HG02973 (cell line): ENCODE measurements at regions not wholly inside any gene's neighbourhood (a gene's known extent, or its start where the extent isn't known, plus 50 kb on each side); places are given as distances from the start of the nearest gene placed in this dataset.

Source experiments
- ATAC-seq: cut with Tn5 transposase; IDR thresholded peaks from one replicate; pipeline ENCODE4 v1.9.1; 2021; ENCODE audit warnings: moderate library complexity; ENCODE audit not compliant: unreplicated experiment

DNA sequence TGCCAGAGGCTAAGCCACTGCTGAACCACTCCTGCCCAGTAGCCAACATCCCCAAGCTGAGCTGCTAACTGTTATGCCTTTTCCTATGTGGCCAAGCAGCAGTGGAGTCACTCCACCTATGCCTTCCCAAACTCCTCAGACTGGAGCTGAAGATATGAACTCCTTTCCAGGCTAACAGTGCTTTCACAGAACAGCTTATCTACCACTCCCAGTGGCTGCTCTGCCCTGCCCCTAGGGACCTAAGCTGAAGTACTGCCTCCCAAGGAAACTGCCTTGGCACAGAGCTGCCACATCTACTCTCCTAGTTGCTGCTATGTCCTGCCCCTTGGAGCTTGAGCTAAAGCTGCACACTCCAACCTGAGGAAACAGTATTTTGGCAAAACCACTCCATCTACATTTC is 275.9 kb downstream of the RBM43 start:
- no peak for ATAC-seq

DNA sequence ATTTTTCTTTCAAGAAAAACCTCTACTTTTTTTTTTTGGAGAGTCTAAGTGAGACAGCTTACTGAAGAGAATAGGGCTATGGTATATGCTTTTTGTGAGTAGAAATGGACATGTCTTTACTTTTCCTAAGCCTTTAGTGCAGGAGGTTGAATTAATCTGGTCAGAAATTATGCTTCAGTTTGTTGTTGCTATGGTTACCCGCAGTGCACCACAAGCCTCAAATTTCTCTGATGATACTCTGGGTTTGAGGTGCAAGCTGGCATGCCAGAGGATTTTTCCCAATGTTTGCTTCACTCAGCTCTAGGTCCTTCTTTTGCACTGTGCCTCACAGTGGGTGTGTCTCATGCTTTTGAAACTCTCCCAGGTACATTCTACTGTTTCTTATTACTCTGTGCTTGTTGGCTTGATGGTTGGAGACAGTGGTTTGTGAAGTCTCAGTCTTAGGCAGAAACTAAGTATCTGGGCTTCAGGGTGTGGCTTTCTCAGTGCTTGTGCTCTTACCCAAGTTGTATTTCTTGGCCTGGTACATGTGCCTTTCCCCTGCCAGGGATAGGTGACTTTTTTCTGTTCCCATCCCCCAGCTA is 278.3 kb downstream of the RBM43 start:
- ATAC-seq = no peak

DNA sequence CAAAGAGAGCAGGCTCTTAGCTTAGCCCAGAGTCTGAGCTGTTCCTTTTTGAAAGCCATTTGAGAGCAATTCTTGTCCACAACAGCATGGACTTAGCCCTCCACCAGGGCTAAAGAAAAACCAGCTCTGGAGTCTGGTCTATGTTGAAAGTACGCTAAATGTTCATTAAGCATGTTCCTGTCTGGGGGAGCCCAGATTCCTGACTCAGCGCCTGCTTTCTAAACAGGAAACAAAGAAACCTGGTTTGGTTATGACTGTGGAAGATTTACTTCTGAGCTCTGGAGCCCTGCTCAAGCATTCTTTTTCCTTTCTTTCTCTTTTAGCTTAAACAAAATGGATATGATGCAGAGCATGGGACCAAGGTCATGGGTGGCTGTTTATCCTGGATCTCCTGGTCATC is 279.8 kb downstream of the RBM43 start:
- ATAC-seq = no peak

DNA sequence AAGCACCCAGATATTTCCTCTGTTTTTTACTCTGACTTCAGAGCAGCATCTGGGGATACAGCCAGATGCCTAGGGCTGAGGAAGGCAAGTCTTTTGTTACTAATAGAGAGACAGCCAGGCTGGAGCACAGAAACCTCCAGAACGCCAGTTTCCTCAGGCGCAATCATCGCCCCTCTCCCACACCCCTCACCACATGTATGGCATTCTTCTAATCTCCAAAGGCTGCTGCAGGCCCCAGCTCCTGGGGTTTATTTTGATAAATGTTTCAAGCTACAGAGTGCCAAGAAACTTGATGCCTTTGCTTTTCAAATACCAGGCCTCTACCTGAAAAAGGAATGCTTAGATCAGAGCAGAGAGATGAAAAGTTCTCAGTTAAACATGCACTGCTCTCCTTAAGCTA is 283.6 kb downstream of the RBM43 start:
- ATAC-seq = no peak

DNA sequence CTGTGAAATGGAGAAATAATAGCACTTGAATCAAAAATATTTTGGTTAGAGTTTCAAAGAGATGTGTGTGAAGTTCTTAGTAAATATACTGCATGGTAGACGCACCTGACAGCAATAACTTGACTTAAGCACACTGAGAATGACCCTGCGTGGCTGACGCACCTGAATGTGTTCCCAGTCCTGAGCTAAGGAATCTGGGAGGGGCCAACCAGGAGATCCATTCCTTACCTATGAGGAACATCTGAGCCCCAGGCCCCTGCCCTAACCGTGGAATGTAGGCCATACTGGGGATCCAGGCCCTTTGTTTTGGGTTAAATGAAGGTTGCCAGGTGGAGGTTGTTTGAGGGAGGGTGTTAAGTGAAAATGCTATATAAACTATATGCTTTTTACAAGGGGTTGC is 284.4 kb downstream of the RBM43 start:
- no peak for ATAC-seq

DNA sequence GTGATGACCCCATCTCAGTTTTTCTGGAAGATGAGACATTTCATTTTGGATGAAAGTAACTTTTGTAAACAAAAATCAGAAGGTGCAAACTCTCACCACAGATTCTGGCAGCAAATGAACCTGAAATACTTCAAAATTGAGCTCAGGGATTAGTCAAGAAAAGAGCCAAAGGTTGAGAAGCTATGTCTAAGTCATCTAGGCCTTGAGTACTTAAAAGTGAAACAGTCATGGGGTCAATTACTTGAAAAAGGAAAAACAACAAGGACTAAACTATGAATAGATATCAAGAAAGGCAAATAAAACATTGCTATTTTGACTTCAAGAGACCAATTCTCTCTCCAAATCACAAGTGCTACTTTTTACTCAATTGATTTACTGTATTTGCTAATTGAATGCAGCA is 285.1 kb downstream of the RBM43 start:
- no peak for ATAC-seq

DNA sequence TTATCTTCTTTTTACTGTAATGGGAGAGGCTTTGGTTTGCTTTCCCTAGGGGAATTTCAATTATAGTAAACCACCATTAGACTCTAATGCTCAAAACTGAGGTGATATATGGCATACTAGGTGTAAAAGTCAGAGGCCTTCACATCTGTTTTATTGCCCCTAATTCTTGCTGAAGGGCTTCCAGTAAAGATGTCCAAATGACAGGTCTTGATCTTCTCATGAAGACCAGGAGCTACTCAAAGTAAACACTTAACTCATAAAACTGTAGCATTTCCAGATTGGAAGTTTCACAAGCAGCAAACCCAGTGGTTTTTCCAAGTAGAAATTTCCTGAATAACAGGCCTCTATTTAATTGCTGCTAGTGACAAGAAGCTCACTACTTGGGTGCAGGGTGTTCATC is 286.8 kb downstream of the RBM43 start:
- no peak for ATAC-seq

DNA sequence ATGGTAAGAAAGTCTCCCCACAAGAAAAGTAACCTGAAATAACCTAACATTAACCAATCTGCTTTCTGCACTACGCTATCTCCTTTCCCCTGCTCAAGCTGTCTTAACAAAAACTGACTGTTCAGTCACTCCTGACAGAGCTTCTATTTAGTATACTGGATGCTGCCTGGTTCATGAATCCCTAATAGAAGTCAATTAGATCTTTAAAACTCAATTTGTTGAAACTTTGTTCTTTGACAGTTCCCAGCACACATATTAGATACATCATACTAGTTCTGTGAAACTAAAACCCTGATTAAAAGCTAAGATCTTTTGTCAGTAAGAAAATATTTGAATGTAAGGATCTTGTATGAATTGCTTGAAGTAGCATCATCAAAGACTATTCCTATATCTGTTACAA is 287.4 kb downstream of the RBM43 start:
- no peak for ATAC-seq

DNA sequence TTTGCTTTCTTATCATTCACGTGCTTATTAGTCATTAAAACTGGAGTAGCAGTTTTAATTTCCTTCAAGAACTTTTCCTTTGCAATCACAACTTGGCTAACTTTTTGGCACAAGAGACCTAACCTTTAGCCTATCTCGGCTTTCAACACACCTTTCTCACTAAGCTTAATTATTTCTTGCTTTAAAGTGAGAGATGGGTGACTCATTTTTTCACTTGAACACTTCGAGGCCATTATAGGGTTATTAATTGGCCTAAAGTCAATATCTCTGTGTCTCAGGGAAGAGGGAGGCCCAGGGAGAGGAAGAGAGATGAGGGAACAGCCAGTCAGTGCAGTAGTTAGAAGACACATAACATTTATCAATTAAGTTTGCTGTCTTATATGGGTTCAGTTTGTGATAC is 289.8 kb downstream of the RBM43 start:
- no peak for ATAC-seq

DNA sequence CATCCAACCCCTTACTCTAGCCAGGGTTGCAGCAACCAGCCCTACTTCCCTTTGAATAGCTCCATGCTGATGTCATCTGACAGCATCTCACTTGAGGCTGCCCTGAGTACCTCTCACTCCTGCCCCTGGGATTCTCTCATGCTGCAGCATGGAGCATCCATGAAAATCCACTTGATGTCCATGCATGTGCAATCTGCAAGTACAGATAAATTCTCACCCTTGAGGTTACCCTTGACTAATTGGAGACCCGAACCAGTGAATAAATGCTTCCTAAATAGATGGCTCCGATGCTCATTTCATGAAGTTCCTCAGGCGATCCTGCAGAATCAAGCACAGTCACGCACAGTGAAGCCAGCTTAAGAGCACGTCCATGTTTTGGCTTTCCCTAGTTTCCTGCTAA is 298.3 kb downstream of the RBM43 start:
- ATAC-seq = no peak

DNA sequence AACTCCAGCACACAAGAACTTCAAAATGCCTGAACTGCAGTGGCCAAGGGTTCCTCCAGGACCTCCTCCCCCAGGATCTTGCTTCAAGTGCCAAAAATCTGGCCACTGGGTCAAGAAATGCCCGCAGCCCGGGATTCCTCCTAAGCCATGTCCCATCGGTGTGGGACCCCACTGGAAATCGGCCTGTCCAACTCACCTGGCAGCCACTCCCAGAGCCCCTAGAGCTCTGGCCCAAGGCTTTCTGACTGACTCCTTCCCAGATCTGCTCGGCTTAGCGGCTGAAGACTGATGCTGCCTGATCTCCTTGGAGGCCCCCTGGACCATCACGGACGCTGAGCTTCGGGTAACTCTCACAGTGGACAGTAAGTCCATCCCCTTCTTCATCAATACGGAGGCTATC is 306.4 kb downstream of the RBM43 start:
- ATAC-seq = no peak

DNA sequence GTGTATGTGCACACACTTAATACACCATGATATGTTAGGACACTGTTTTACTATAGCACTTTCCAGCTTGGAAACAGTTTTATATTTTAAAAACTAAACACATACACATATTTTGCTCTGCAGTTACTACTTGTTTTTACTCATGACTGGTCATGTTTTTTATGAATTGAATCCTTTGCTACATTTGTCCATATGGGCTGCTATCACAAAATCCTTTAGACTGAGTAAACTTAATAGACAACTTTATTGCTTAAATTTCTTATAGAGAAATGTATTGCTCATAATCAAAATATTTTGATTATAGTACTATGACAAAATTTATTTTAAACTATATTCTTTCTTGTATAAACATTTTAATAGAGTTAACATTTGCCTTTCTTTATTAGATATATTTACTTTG is 314.8 kb downstream of the RBM43 start:
- no peak for ATAC-seq

DNA sequence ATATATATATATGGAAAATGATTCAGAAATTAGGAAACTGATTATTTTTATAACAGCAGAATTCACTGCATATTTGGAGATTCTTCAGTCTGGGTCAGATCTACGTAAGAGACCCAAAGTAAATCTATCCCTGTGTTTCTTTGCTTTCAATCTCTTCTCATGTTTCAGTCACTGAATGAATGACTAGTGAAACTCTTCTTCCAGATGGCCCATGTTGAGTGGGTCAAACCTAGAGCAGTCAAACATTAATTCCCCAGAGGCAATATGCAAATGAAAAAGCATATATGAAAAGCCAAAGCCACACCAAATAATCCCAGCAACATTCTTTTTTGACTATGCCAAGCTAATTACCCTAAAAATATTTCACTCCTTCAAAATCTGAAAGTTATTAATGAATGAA is 317.3 kb downstream of the RBM43 start:
- ATAC-seq = peak; percentile 63

DNA sequence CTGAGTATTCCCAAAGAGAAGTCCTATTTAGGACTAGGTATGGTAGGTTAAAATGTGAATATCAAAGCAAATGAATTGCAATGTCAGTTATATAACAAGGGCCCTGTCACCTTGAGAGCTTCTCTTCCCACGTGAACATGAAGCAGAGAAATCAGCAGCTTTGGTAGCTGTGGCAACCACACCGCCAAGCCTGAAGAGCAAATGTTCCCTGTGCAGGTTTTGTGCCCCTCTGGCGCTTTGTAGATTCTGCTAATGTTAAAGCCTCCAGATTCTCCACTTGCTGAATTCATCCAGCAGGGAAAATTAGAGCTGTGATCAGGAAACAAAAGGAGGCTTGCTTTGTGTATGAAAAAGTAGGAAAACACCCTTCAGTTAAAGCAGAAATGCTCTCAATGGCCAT is 322.6 kb downstream of the RBM43 start:
- no peak for ATAC-seq

DNA sequence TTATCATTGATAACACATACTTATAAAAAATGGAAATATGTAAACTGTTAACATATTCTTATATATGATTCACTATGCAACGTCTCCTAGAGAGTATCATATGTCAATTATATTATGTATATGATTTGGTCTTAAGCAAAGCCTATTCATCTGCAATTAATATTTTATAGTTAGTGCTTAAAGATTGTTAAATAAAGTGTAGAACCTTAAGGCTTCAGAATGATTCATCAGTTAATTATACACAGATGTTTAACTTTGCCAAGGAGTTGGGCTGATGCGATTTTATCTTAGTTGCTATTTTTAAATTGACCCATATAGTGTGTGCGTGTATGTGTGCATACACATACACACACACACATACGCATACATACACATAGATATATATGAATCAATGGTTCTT is 323.1 kb downstream of the RBM43 start:
- no peak for ATAC-seq

DNA sequence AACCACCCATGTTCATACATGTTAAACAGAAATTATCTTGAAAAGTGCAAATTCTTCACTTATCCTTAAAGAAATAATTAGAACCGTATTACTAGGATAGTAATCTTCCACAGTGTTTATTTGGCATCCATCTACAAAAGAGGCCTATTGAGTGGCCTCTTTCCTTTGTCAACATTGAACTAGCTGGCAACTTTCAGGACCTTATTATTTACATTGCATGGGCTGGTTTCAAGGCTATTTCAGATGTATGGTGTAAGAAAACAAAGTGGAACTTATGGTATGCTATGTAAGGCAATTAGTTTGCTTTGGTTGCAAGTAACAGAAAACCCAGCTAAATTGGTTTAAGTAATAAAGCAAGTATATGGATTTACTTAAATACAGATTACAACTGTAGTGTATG is 324.6 kb downstream of the RBM43 start:
- ATAC-seq = no peak

DNA sequence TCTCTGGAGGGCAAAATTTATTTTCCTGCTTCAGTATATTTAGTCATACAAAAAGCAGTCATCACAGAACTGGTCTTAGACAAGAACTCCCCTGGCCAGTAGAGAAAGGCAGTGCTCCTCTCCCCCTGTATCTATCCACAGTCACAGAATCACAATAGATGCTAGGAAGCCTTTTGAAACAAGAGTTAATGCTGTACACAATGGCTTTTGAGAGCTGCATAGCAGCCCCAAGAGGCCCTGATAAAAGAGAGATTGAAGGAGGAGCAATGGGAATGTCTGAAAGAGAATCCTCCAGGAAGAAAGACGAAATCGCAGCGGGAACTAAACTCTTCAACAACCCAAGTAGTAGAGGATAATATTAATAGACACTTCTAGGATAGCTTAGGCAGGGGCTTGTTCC is 330.2 kb downstream of the RBM43 start:
- ATAC-seq = no peak

DNA sequence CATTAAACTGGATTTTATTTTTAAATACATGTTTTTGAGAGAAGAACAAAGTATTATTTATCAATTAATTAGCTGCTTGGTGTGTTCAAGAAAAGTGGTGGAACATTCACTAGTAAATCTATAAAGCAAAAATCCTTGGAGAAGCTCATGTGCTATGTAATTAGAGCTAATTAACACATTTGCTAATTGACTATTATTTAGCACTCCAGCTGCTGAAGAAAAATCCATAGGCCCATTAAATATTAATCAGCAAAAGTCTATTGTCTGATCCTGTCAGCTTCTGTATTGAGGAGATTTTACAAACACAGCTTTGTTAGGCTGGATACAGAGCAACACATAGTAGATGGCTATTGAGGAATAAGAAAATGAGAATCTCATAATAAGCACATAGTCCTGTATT is 336.1 kb downstream of the RBM43 start:
- ATAC-seq = no peak

DNA sequence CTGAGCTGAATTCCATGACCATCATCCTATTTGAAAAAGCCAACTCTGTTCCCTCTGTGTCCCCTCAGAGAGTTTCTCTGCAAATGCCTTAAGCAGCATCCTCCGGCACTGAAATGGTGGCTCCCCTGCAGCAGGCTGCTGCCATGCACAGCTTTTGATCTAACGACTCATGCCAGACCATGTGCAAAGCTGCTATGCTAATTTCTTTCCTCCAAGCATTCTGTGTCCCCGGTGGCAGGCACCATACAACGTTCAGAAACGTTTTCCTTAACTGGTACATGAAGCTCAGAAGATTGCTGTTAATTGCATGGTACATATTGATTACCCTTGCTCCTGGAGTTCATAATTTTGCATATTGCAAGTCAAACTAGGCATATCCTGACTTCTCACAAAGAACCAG is 336.8 kb downstream of the RBM43 start:
- ATAC-seq = no peak

DNA sequence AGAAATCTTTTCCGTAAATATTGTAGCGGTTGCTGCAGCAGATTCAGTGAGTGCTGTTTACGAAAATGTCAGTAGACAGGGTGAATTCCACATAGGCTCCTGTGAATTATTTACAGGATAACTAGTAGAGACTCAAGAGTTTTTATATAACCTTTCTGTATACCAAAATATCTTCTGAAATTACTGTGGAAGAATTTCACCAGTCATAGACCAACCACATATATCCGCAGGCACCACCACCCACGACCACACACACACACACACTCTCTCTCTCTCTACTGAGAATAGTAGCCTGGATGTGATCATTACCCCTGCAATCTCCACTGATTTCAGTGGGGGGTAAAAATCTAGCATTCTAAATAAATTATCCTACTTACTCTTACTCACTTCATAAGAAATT is 341.8 kb downstream of the RBM43 start:
- no peak for ATAC-seq

DNA sequence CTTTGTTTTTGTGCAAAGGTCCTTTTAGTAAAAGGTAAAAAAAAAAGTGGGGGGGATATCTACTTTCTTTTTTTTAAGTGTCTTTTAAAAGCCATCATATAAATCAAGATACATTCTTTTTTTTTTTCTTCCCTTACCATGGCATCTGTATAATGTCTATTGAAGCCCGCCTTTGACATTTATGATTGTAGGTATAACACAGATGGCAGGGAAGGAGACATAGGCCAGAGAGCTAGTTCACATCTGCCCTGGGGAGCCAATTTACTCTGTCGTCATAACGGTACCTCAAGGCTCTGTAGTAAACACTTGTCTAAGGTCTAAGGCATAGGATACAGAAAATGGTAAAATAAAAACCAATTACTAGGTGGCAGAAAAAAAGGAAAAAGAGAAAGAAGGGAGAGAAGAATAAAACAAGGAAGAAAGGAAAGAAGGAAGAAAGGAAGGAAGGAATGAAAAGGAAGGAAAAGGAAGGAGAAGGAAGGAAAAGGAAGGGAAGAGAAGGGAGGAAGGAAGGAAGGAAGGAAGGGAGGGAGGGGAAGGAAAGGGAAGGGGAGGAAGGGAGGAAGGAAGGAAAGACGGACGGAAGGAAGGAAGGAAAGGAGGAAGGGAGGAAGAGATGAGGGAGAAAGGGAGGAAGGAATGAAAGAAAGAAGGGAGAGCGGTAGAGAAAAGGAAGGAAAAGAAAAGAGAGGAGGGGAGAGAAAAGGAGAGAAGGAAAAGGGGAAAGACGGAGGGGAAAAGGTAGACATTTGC is 343.5 kb downstream of the RBM43 start:
- ATAC-seq = no peak

DNA sequence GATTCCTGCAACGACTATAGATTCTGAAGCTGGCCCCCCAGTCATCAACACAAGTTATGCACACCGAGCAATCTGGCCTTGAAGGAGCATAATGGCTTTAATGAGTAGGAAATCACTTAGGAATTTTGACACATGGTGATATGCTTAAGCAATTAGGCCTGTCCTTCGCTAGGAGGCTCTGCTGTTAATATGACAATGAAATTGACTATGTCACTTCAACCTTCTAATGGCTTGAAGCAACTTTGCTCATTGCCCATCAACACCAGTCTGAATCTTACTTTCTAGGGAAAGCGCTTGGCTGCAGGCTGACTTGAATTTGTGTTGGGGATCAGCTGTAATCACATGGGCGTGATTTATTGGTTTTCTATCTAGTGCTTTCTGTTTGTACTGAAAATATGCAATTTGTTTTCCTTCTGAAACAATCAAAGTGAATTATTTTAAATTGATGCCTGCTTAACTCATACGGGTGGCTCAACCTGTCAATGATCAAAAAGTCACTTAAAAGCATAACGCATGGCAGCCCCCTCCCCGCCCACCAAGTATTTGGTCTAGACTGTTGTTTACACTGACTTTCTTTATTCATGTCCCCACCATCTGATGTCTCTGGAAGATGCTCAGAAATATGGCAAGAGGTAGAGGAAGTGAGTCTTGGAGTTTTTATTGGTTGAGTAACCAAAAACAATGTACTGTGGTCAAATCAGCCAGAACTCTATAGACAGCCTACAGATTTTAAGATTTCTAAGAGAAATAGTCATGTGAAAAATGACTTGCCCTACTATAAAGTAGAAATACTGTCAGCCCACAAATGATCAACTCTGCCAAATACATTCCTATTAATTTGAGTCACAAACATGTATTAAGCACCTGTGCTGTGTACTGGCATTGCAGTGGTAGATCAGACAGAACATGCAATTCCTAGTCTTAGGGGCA is 344.9 kb downstream of the RBM43 start:
- ATAC-seq = no peak
